RWPE2 (cell line): ENCODE measurements at regions not wholly inside any gene's neighbourhood (a gene's known extent, or its start where the extent isn't known, plus 50 kb on each side); places are given as distances from the start of the nearest gene placed in this dataset.

ENCODE experiments used
- ATAC-seq: fragments of 200-7000 bp; cut with Tn5 transposase; 3 replicates; pipeline ENCODE4 v1.9.1; 2021; ENCODE audit warnings: low read depth
- DNase-seq: peaks from one replicate; pipeline ENCODE4 v3.0.0-alpha.2; 2020; ENCODE audit warnings: low spot score
- H3K27ac ChIP-seq: fragments of 450-650 bp; 2 replicates; pipeline ENCODE4 v1.5.1; 2017; ENCODE audit warnings: mild to moderate bottlenecking; ENCODE audit not compliant: poor library complexity, severe bottlenecking
- H3K27me3 ChIP-seq: fragments of 250-450 bp; sonication (Bioruptor Pico); 2 replicates; pipeline ENCODE4 v1.5.1; 2021; ENCODE audit warnings: mild to moderate bottlenecking, moderate library complexity; ENCODE audit not compliant: insufficient read depth, poor library complexity, severe bottlenecking
- H3K36me3 ChIP-seq: fragments of 250-450 bp; sonication (Bioruptor Pico); 2 replicates; pipeline ENCODE4 v1.5.1; 2020; ENCODE audit warnings: low read depth, mild to moderate bottlenecking, moderate library complexity
- H3K4me1 ChIP-seq: fragments of 250-450 bp; sonication (Bioruptor Pico); 2 replicates; pipeline ENCODE4 v1.5.1; 2021; ENCODE audit warnings: mild to moderate bottlenecking, moderate library complexity; ENCODE audit not compliant: insufficient read depth, poor library complexity, severe bottlenecking
- H3K4me3 ChIP-seq: fragments of 250-450 bp; sonication (Bioruptor Pico); 2 replicates; pipeline ENCODE4 v1.5.1; 2021; ENCODE audit warnings: mild to moderate bottlenecking, moderate library complexity; ENCODE audit not compliant: severe bottlenecking
- H3K9me3 ChIP-seq: fragments of 250-450 bp; sonication (Bioruptor Pico); 2 replicates; pipeline ENCODE4 v1.5.1; 2021; ENCODE audit warnings: mild to moderate bottlenecking, moderate library complexity; ENCODE audit not compliant: severe bottlenecking
- CTCF ChIP-seq: fragments of 450-650 bp; IDR thresholded peaks from one replicate; pipeline ENCODE4 v1.5.1; 2017; ENCODE audit warnings: mild to moderate bottlenecking, moderate library complexity; ENCODE audit not compliant: poor library complexity, severe bottlenecking

GRCh38 chr2:219692521-219692920, 65.1 kb downstream of the SLC4A3 start:
- TF ChIP-seq CTCF = no peak
- Histone ChIP-seq H3K4me3 (no peak overlapping the region), H3K36me3 (no peaks in the 10 kb centered on the region), H3K9me3 (no peaks in the 10 kb centered on the region), H3K27ac (no peak overlapping the region), H3K4me1 (peaks cover 28% of the 10 kb centered on the region), H3K27me3 (no peaks in the 10 kb centered on the region)
- ATAC-seq (no peak), DNase-seq (no peak)

- no peaks in the 10 kb centered on the region for H3K27me3 ChIP-seq
- peaks cover 21% of the 10 kb centered on the region for H3K4me1 ChIP-seq
- no peak for TF ChIP-seq CTCF
- H3K36me3 ChIP-seq = no peaks in the 10 kb centered on the region
- no peak overlapping the region for H3K4me3 ChIP-seq
- no peaks in the 10 kb centered on the region for H3K9me3 ChIP-seq
- no peak for ATAC-seq
- DNase-seq = no peak
- no peak overlapping the region for H3K27ac ChIP-seq
Observed at GRCh38 chr2:219695145-219695709, 67.8 kb downstream of the SLC4A3 start.

- DNase-seq = no peak
- Histone ChIP-seq H3K9me3 (no peaks in the 10 kb centered on the region), H3K27me3 (no peaks in the 10 kb centered on the region), H3K27ac (peak overlapping the region; percentile 31), H3K36me3 (no peaks in the 10 kb centered on the region), H3K4me3 (no peak overlapping the region), H3K4me1 (peaks cover 29% of the 10 kb centered on the region)
- TF ChIP-seq CTCF = no peak
- no peak for ATAC-seq
Observed at GRCh38 chr2:219697811-219698747, 70.6 kb downstream of the SLC4A3 start.

- Histone ChIP-seq H3K27me3 (no peaks in the 10 kb centered on the region), H3K9me3 (no peaks in the 10 kb centered on the region), H3K27ac (peak overlapping the region; percentile 31), H3K4me1 (peaks cover 37% of the 10 kb centered on the region), H3K36me3 (no peaks in the 10 kb centered on the region), H3K4me3 (no peak overlapping the region)
- TF ChIP-seq CTCF = no peak
- no peak for ATAC-seq
- DNase-seq = no peak
Observed at GRCh38 chr2:219698748-219699439, 71.5 kb downstream of the SLC4A3 start.
